Breast epithelium (tissue), 3 donors: ENCODE measurements at regions not wholly inside any gene's neighbourhood (a gene's known extent, or its start where the extent isn't known, plus 50 kb on each side); places are given as distances from the start of the nearest gene placed in this dataset.

ENCODE experiments used
- POLR2A ChIP-seq: fragments of 450-650 bp; IDR thresholded peaks from one replicate; pipeline ENCODE4 v1.6.1; 2016; ENCODE audit warnings: antibody characterized with exemption, mild to moderate bottlenecking, moderate library complexity
- POLR2AphosphoS5 ChIP-seq, 3 donors: sonication (generic); formaldehyde crosslinking; IDR thresholded peaks; one replicate each; pipeline ENCODE4 v1.6.1; 2017; ENCODE audit warnings: antibody characterized with exemption in 3 of 3
- TF ChIP-seq, protein P1 (sequence below), 3 donors: fragments of 450-650 bp; IDR thresholded peaks; one replicate each; pipeline ENCODE4 v1.5.1; 2016 to 2017; ENCODE audit warnings: antibody characterized with exemption in 3 of 3, mild to moderate bottlenecking in 3 of 3, moderate library complexity in 3 of 3

DNA sequence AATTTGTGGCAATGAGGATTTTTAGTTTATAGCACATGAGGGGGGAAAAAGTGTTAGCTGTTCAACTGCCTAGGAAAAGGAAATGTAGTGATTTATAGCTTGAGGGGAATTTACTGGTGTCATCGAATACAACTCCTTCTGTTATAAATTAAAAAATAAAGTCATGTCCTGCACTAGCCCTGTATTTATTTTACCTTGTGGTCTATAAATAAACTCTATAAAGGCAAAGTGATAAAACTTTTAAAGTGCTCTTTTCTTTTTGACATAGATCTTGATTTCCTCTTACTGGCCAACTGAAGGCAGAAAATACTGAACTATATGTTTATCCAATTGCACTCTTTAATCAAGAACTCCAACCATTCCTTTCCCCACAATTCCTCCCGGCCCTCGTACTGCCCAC is 672.1 kb upstream of the SLIT2 start:
- TF ChIP-seq POLR2A (no peak), POLR2AphosphoS5 (IDR thresholded peaks at IDR 0.05) (no peak)
- TF ChIP-seq, protein P1, sequence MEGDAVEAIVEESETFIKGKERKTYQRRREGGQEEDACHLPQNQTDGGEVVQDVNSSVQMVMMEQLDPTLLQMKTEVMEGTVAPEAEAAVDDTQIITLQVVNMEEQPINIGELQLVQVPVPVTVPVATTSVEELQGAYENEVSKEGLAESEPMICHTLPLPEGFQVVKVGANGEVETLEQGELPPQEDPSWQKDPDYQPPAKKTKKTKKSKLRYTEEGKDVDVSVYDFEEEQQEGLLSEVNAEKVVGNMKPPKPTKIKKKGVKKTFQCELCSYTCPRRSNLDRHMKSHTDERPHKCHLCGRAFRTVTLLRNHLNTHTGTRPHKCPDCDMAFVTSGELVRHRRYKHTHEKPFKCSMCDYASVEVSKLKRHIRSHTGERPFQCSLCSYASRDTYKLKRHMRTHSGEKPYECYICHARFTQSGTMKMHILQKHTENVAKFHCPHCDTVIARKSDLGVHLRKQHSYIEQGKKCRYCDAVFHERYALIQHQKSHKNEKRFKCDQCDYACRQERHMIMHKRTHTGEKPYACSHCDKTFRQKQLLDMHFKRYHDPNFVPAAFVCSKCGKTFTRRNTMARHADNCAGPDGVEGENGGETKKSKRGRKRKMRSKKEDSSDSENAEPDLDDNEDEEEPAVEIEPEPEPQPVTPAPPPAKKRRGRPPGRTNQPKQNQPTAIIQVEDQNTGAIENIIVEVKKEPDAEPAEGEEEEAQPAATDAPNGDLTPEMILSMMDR (IDR thresholded peaks at IDR 0.05): no peak
